NCI-H2081 (cell line): ENCODE measurements at regions not wholly inside any gene's neighbourhood (a gene's known extent, or its start where the extent isn't known, plus 50 kb on each side); places are given as distances from the start of the nearest gene placed in this dataset.
"Not testable (repeated sequence)": the region's sequence is repeated elsewhere in the genome, so short reads cannot be mapped to it uniquely, and the experiment has no call there.

Experiments used
- DNase-seq, 2 experiments: peaks; one replicate each; lab custom pipeline; 2025; lab: John Stamatoyannopoulos, UW

GRCh38 chrX:94834226-94834625 lies 1160.2 kb downstream of the FAM133A start:
- DNase-seq: no peak

- DNase-seq: peak; percentile 48 to 82
Observed at GRCh38 chrX:94850811-94851210, 1176.8 kb downstream of the FAM133A start.

- DNase-seq: no peak
Observed at GRCh38 chrX:94854251-94854650, 1180.2 kb downstream of the FAM133A start.

- DNase-seq: not testable (repeated sequence)
Observed at GRCh38 chrX:94862470-94862869, 1188.5 kb downstream of the FAM133A start.

GRCh38 chrX:94871640-94872039 lies 1197.6 kb downstream of the FAM133A start:
- no peak for DNase-seq

GRCh38 chrX:94901849-94902248 lies 1227.8 kb downstream of the FAM133A start:
- DNase-seq: no peak

- no peak for DNase-seq
Observed at GRCh38 chrX:94908171-94908570, 1234.2 kb downstream of the FAM133A start.

GRCh38 chrX:94908648-94909047 lies 1234.6 kb downstream of the FAM133A start:
- no peak for DNase-seq

GRCh38 chrX:94914235-94914634 lies 1240.2 kb downstream of the FAM133A start:
- DNase-seq: no peak

GRCh38 chrX:94932278-94932965 lies 1258.4 kb downstream of the FAM133A start:
- no peak for DNase-seq

GRCh38 chrX:94936722-94937121 lies 1262.7 kb downstream of the FAM133A start:
- no peak for DNase-seq

- DNase-seq: no peak
Observed at GRCh38 chrX:94937491-94937890, 1263.5 kb downstream of the FAM133A start.

- DNase-seq: no peak
Observed at GRCh38 chrX:94942603-94943002, 1268.6 kb downstream of the FAM133A start.

GRCh38 chrX:94946137-94946536 lies 1272.1 kb downstream of the FAM133A start:
- not testable (repeated sequence) for DNase-seq

GRCh38 chrX:94961730-94962129 lies 1287.7 kb downstream of the FAM133A start:
- DNase-seq: peak in 1 of 2 experiments; percentile 5

- DNase-seq: no peak
Observed at GRCh38 chrX:94977562-94977961, 1303.6 kb downstream of the FAM133A start.

- DNase-seq: no peak
Observed at GRCh38 chrX:94977986-94978385, 1304.0 kb downstream of the FAM133A start.
